HL-60 (cell line): ENCODE measurements at regions not wholly inside any gene's neighbourhood (a gene's known extent, or its start where the extent isn't known, plus 50 kb on each side); places are given as distances from the start of the nearest gene placed in this dataset.

ENCODE experiments used
- DNase-seq, 2 experiments: peaks; one replicate each; pipeline ENCODE4 v3.0.0-alpha.2; 2010 to 2020; ENCODE audit warnings: low read depth in 1 of 2, low spot score in 1 of 2
- H3K27ac ChIP-seq: fragments of 250-450 bp; sonication (Bioruptor Pico); replicated peaks from 2 replicates; pipeline ENCODE4 v1.5.1; 2020; ENCODE audit warnings: mild to moderate bottlenecking, moderate library complexity
- H3K27me3 ChIP-seq: fragments of 250-450 bp; sonication (Bioruptor Pico); 2 replicates; pipeline ENCODE4 v1.5.1; 2021; ENCODE audit warnings: mild to moderate bottlenecking, moderate library complexity; ENCODE audit not compliant: insufficient read depth, poor library complexity, severe bottlenecking
- H3K4me3 ChIP-seq: replicated peaks from 2 replicates; pipeline ENCODE4 v1.5.1; 2011; ENCODE audit warnings: mild to moderate bottlenecking, control low read depth, low read length; ENCODE audit not compliant: insufficient read depth
- CTCF ChIP-seq: IDR thresholded peaks from one replicate; pipeline ENCODE4 v1.5.1; 2011; ENCODE audit warnings: low read length, control low read depth, inconsistent platforms; ENCODE audit not compliant: insufficient read depth
- GABPA ChIP-seq: IDR thresholded peaks from 2 replicates; pipeline ENCODE4 v1.6.1; 2012; ENCODE audit warnings: low read depth
- POLR2AphosphoS5 ChIP-seq: IDR thresholded peaks from 2 replicates; pipeline ENCODE4 v1.6.1; 2012; ENCODE audit warnings: low read depth
- SPI1 ChIP-seq: IDR thresholded peaks from 2 replicates; pipeline ENCODE4 v1.6.1; 2012; ENCODE audit warnings: low read depth, mild to moderate bottlenecking, borderline replicate concordance
- TF ChIP-seq, protein P1 (sequence below): IDR thresholded peaks from 2 replicates; pipeline ENCODE4 v1.6.1; 2012; ENCODE audit warnings: low read depth; ENCODE audit not compliant: insufficient replicate concordance

- H3K4me3 ChIP-seq = no peak overlapping the region
- TF ChIP-seq POLR2AphosphoS5 (no peak), CTCF (no peak), SPI1 (no peak), GABPA (no peak)
- TF ChIP-seq, protein P1, sequence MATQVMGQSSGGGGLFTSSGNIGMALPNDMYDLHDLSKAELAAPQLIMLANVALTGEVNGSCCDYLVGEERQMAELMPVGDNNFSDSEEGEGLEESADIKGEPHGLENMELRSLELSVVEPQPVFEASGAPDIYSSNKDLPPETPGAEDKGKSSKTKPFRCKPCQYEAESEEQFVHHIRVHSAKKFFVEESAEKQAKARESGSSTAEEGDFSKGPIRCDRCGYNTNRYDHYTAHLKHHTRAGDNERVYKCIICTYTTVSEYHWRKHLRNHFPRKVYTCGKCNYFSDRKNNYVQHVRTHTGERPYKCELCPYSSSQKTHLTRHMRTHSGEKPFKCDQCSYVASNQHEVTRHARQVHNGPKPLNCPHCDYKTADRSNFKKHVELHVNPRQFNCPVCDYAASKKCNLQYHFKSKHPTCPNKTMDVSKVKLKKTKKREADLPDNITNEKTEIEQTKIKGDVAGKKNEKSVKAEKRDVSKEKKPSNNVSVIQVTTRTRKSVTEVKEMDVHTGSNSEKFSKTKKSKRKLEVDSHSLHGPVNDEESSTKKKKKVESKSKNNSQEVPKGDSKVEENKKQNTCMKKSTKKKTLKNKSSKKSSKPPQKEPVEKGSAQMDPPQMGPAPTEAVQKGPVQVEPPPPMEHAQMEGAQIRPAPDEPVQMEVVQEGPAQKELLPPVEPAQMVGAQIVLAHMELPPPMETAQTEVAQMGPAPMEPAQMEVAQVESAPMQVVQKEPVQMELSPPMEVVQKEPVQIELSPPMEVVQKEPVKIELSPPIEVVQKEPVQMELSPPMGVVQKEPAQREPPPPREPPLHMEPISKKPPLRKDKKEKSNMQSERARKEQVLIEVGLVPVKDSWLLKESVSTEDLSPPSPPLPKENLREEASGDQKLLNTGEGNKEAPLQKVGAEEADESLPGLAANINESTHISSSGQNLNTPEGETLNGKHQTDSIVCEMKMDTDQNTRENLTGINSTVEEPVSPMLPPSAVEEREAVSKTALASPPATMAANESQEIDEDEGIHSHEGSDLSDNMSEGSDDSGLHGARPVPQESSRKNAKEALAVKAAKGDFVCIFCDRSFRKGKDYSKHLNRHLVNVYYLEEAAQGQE = no peak
- H3K27me3 ChIP-seq = no peaks in the 10 kb centered on the region
- no peak for DNase-seq
- H3K27ac ChIP-seq = no peak overlapping the region
Measured at GRCh38 chr2:149716687-149717086, 129.1 kb upstream of the MMADHC start.

DNA sequence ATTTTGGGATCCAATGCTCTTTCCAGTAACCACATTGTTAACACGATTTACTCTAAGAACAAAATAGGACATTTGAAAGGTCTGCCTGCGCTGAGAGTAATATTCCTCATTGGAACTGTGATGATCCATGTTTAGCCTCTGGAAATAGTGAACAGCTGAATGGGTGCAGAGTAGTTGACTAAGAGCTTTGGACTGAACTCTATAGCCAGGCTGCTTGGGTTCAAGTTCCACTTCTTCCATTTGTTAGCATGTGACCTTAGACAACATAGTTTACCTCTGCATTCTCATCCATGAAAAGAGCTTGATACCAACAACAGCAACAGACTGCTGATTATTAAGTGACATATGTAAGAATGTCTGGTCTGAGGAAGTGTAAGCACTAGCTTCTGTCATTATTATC lies 128.3 kb upstream of the MMADHC start:
- Histone ChIP-seq H3K4me3 (no peak overlapping the region), H3K27me3 (no peaks in the 10 kb centered on the region), H3K27ac (no peak overlapping the region)
- DNase-seq = no peak
- TF ChIP-seq, protein P1 = no peak
- TF ChIP-seq POLR2AphosphoS5 (no peak), SPI1 (no peak)

GRCh38 chr2:149715005-149715592 lies 127.5 kb upstream of the MMADHC start:
- no peak overlapping the region for H3K27ac ChIP-seq
- no peaks in the 10 kb centered on the region for H3K27me3 ChIP-seq
- no peak overlapping the region for H3K4me3 ChIP-seq
- no peak for DNase-seq
- TF ChIP-seq POLR2AphosphoS5 (no peak), CTCF (no peak), SPI1 (no peak), GABPA (no peak)
- TF ChIP-seq, protein P1 = no peak
